ENCODE measurements at regions not wholly inside any gene's neighbourhood (a gene's known extent, or its start where the extent isn't known, plus 50 kb on each side); places are given as distances from the start of the nearest gene placed in this dataset.

GRCh38 chr2:234438305-234438977 lies 58.4 kb downstream of the ARL4C start:
- no peak for DNase-seq

GRCh38 chr2:234437642-234438304 lies 59.1 kb downstream of the ARL4C start:
- no peak for DNase-seq

DNA sequence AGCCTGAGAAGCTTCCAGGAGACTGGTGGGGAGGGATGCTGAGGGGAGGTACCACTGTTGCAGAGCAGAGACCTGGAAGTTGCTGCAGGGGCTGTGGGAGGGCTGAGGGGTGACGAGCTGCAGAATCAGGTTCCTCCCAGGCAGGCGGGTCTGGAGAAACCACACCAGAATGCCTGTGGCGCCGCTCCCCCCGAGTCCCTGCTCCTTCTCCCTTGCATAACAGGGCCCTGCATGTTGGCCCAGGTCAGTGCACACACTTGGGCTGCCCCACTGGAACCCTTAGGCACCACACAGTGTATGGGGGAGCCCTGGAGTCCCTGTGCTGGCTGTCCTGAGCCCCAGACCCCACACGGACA lies 60.4 kb downstream of the ARL4C start:
- no peak for DNase-seq

DNA sequence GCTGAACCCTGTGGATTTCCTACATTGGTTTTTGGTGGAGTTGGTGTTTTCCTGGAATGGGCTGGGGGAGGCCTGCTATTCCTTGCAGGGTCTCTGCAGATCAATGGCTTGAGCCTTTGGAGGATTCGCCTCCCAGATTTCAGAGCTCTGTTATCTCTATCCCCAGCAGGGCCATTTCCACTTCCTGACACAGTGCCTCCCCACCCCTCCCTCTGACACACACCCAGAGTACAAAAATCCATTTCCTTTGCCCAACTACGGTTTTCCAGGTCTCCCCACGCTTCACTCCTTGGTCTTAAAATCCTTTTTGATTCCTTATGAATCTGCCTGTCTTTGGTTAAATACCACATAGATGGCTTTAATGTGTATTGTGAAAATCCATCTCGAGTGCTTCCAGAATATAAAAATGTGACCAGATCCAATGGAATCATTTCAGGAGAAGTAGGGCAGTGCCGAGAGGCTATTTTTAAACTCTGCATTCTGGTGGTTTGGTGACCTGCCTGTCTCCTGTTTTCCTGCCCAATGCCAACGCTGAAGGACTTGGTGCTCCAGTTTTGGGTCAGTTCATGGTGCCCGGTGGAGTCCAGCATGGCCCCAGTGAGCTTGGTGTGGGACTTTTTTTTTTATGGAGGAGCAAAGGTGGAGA lies 60.9 kb downstream of the ARL4C start:
- no peak for DNase-seq

DNA sequence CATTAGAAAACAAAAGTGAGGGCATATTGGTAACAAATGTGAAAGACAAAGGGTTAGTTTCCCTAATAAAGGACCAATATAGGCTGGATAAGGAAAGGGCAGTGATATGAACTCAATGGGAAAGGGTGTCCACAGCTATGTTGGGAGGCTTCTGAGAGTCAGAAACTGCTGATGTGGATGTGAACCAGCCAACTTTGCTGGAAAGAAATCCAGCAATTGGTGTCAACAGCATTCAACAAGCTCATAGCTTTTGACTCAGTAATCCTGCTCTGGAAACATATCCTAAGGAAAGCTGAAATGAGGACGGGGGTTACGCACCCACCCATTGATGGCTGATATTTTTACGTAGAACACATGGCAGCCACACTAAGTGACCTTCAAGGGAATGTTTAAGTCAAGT lies 63.7 kb downstream of the ARL4C start:
- DNase-seq, result no peak

DNA sequence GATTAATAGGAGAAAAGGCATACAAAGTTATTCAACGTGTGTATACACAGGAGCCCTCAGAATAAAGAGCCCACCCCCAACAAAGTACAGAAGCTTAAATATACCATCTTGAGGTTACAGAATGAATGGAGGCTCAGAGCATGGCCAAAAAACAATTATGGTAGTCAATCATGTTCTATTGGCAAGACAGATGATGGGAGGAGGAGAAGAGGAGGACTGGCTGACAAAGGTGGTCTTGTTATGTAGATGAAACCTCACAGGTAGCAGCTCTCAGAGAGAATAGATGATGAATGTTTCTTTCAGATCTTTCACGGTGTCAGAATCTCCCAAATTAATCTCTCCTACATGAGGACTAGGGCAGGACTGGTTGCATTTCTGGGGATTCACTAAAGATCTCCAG lies 66.0 kb downstream of the ARL4C start:
- DNase-seq, result no peak

DNA sequence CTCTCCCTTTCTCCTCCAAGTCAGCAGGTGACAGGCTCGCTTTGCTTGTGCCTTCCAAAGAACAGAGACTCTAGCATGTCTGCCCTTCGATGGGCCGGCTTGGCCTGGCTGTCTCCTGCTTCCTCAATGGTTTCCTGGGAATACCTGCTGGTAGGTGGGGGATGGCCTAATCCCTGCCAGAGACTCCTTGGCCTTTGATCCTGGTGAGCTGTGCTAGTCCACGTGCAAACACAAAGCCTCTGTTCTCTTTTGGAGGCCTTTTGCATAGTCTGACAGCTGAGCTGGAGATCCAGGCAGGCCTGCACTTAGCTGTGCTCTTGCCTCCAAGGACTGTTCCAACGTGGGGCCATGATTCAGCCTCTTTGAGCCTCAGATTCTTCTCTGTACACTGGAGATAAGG lies 67.6 kb downstream of the ARL4C start:
- DNase-seq, result no peak

DNA sequence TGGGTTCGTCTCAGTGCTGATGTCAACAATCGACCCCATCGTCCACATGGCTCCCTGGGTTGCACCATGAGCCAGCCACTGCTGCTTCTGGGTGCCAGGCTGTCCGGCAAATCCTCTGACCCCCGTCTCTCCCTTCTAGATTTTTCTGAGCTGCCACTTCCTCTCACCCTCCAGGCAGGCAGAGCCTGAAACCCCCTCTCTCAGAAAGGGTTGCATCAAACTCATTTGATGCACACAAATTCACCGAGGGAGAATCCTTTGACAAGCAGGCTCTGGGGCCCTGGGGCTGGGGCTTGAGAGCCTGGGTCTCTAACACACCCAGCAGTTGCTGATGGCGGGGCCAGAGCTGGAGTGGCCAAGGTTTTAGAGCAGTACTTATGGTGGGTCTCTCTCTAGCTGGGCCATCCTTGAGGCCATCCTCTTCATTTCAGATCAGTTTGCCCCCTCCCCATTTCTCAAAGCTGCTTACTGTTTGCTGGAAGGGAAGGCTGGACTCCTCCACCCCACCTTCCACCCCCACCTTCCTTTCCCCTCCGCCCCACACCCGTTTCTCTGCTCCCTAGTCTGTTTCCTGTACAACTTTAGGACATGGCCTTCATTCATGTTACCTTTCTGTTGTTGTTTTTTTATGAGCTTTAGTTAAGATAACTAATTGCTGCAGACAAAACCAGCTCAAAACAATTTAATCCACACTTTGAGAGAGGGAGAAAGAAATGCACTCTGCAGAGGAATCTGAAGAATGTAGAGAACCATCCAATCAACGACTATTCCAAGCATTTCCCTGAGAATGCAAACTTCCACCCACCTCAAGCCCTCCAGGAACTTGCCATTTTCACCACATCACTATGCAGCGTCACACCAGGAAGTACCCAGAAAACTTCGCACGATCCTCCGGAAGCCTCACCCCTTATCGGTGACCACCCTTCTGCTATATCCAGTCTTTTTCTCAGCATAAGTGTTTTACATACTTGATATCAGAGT lies 69.5 kb downstream of the ARL4C start:
- DNase-seq, result no peak

GRCh38 chr2:234426616-234427015 lies 70.3 kb downstream of the ARL4C start:
- no peak for DNase-seq

GRCh38 chr2:234425639-234426603 lies 71.0 kb downstream of the ARL4C start:
- DNase-seq, result peak; percentile 78

DNA sequence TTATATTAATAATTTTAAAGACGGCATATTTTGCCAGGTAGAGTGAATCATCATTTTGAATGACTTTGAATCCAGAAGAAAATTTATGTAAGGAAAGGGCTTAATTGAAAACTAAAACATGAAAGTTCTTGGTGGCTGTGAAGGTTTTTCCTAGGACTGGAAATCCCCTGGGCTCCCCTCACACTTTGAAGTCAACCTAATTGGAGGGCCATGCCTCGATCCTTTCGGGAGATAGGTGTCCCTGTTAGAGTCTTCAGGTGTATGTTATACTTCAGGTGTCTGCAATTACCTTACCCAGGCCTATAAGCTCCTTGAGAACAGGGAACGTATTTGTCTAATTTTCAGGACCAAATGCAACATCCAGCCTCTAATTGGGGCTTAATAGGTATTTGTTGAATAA lies 73.0 kb downstream of the ARL4C start:
- no peak for DNase-seq

DNA sequence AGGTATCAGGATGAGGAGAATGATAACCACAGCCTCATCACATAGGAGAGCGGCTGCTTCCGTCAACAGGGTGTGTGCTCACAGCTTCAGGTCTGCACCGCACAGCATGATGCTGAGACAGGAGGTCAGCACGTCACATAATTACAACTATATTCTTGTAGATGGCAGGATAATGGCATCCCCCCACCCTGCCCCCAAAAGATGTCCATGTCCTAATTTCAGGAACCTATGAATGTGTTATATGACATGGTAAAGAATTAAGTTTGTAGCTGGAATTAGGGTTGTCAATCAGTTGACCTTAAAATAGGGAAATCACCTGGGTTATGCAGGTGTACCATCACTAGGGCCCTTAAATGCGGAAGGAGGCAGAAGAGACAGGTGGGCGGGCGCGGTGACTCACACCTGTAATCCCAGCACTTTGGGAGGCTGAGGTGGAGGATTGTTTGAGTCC lies 73.9 kb downstream of the ARL4C start:
- peak; percentile 69 for DNase-seq

GRCh38 chr2:234422273-234422732 lies 74.6 kb downstream of the ARL4C start:
- peak; percentile 48 for DNase-seq

DNA sequence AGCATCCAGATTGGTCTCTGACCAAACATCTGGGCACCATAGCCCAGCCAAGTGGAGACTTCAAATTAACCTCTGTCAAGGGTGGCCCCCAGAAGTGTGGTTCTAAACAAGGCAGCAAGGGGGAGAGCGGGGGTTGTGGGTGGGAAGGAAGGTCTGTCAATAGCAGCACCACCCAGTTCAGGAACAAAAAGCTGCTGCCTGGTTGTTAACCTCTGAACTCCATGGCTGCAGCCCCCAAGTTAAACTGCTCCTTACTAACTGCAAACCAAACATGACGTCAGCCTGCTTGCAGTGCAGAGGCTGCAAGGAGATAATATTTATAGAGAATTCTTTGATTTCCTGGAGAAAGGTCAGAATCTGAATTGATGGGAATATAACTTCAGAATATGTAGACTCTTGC lies 76.5 kb downstream of the ARL4C start:
- no peak for DNase-seq

- no peak for DNase-seq
Measured at GRCh38 chr2:234419726-234420125, 77.2 kb downstream of the ARL4C start.

DNA sequence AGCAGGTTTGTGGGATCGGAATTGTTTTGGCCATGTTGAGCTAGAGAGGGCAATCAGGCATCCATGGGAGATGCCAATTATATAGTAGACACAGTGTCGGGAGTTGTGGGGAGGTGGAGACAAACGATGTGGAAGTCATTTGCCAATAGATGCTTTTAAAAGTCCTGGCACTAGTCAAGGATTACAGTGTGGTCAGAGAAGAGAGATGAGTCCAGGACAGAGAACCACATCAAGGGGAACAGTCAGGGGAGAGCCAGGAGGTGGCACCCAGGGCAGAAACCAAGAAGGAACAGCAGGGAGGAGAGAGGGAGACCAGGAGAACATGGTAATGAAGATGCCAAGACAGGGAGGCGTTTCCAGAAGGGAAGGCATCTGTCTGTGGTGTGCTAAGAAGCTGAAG lies 81.2 kb downstream of the ARL4C start:
- DNase-seq, result no peak

DNA sequence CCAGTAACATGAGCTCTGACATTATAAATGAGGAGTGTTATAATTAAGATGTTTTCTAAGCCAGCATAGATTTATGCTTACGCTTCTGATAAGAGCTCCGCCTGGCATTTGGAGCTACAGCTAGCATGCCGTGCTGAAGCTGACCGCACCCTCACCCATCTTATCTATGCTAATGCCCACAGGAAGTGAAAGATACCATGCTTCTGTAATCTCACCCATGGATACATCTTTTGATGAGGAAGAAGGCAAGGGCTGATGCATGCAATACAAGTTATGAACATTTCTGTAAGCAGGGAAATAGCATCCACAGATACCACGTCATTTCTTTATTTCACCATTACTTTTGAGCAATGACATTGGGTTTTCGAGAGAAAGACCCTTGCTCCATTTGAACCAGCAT lies 82.3 kb downstream of the ARL4C start:
- DNase-seq, result no peak

- no peak for DNase-seq
Measured at GRCh38 chr2:234412726-234413125, 84.2 kb downstream of the ARL4C start.

DNA sequence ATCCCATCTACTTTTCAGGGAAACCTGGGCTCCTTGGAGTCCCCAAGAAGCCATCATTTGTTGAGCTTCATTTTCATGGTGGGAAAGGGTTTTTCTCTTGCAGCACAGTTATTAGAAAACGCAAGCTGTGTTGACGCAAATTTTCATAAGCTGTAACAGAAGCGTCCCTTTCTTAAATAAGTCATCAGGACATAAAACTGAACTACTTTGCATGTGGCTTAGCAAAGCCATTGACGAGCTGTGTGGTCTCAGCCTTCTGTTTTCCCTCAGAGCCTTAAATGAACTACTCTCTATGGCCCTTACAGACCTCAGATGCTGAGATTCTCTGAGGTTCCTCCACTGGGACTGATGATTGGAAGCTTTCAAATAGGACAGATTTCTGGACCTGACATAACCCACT lies 85.1 kb downstream of the ARL4C start:
- DNase-seq, result no peak

GRCh38 chr2:234410526-234410925 lies 86.4 kb downstream of the ARL4C start:
- no peak for DNase-seq

- DNase-seq, result no peak
Measured at GRCh38 chr2:234409590-234409989, 87.3 kb downstream of the ARL4C start.

- no peak for DNase-seq
Measured at GRCh38 chr2:234406085-234406484, 90.8 kb downstream of the ARL4C start.

Measured in activated T-cell treated with anti-CD3 and anti-CD28 coated beads, Interleukin-2, amount 50 U/mL, for 1 hour (primary cell).